Liver (tissue), 7 donors: ENCODE measurements at regions not wholly inside any gene's neighbourhood (a gene's known extent, or its start where the extent isn't known, plus 50 kb on each side); places are given as distances from the start of the nearest gene placed in this dataset.

ENCODE experiments used
- DNase-seq: peaks from one replicate; pipeline ENCODE4 v3.0.0-alpha.2; 2017; ENCODE audit warnings: low spot score
- H3K27ac ChIP-seq, 2 donors: one replicate each; pipeline ENCODE4 v1.7.0; 2013; ENCODE audit warnings: inconsistent platforms in 2 of 2, low read length in 2 of 2, control low read depth in 1 of 2, low read depth in 1 of 2, mild to moderate bottlenecking in 1 of 2
- H3K27me3 ChIP-seq, 4 donors: one replicate each; pipeline versions ENCODE4 v1.6.1 to v1.7.0; 2013; ENCODE audit warnings: low read length in 3 of 4, inconsistent platforms in 1 of 4, mild to moderate bottlenecking in 1 of 4, moderate library complexity in 1 of 4; ENCODE audit not compliant: control insufficient read depth in 4 of 4, insufficient read depth in 4 of 4
- H3K36me3 ChIP-seq, 4 donors: one replicate each; pipeline versions ENCODE4 v1.6.1 to v1.7.0; 2013; ENCODE audit warnings: low read length in 3 of 4, mild to moderate bottlenecking in 3 of 4, low read depth in 1 of 4, moderate library complexity in 1 of 4; ENCODE audit not compliant: control insufficient read depth in 4 of 4, insufficient read depth in 3 of 4
- H3K4me1 ChIP-seq, 4 donors: one replicate each; pipeline versions ENCODE4 v1.6.1 to v1.7.0; 2013; ENCODE audit warnings: low read length in 3 of 4, mild to moderate bottlenecking in 3 of 4, moderate library complexity in 1 of 4; ENCODE audit not compliant: control insufficient read depth in 4 of 4, insufficient read depth in 4 of 4
- H3K4me3 ChIP-seq, 3 donors: one replicate each; pipeline versions ENCODE4 v1.6.1 to v1.7.0; 2013; ENCODE audit warnings: low read length in 3 of 3, control low read depth in 1 of 3, low read depth in 1 of 3, mild to moderate bottlenecking in 1 of 3
- H3K9ac ChIP-seq, 2 donors: one replicate each; pipeline ENCODE4 v1.7.0; 2013; ENCODE audit warnings: low read length in 2 of 2, mild to moderate bottlenecking in 2 of 2, moderate library complexity in 2 of 2, control low read depth in 1 of 2, low read depth in 1 of 2
- H3K9me3 ChIP-seq, 4 donors: one replicate each; pipeline versions ENCODE4 v1.6.1 to v1.7.0; 2013; ENCODE audit warnings: low read length in 3 of 4; ENCODE audit not compliant: control insufficient read depth in 4 of 4
- EGR1 ChIP-seq, 2 donors: IDR thresholded peaks; 2 replicates each; pipeline ENCODE4 v1.6.1; 2016 to 2018; ENCODE audit warnings: antibody characterized with exemption in 2 of 2, low read depth in 2 of 2
- FOXA2 ChIP-seq: IDR thresholded peaks from 2 replicates; pipeline ENCODE4 v1.6.1; 2016; ENCODE audit warnings: antibody characterized with exemption
- GABPA ChIP-seq, 2 donors: IDR thresholded peaks in 1 of 2; conservative IDR thresholded peaks in 1 of 2; 2 replicates each; pipeline ENCODE4 v1.6.1; 2016; ENCODE audit warnings: antibody characterized with exemption in 2 of 2, mild to moderate bottlenecking in 1 of 2, moderate library complexity in 1 of 2
- HNF4A ChIP-seq, 2 donors: conservative IDR thresholded peaks; 2 replicates each; pipeline ENCODE4 v1.6.1; 2016; ENCODE audit warnings: antibody characterized with exemption in 2 of 2, mild to moderate bottlenecking in 2 of 2
- HNF4G ChIP-seq: IDR thresholded peaks from 2 replicates; pipeline ENCODE4 v1.6.1; 2016; ENCODE audit warnings: antibody characterized with exemption
- JUND ChIP-seq, 2 donors: IDR thresholded peaks; 2 replicates each; pipeline ENCODE4 v1.6.1; 2016; ENCODE audit warnings: antibody characterized with exemption in 2 of 2
- NR2F2 ChIP-seq: IDR thresholded peaks from 2 replicates; pipeline ENCODE4 v1.6.1; 2016; ENCODE audit warnings: antibody characterized with exemption
- RXRA ChIP-seq, 2 donors: IDR thresholded peaks; 2 replicates each; pipeline ENCODE4 v1.6.1; 2017 to 2018; ENCODE audit warnings: antibody characterized with exemption in 2 of 2, mild to moderate bottlenecking in 1 of 2
- SP1 ChIP-seq: IDR thresholded peaks from 2 replicates; pipeline ENCODE4 v1.6.1; 2018; ENCODE audit warnings: antibody characterized with exemption, mild to moderate bottlenecking
- TAF1 ChIP-seq: conservative IDR thresholded peaks from 2 replicates; pipeline ENCODE4 v1.6.1; 2016; ENCODE audit warnings: antibody characterized with exemption, mild to moderate bottlenecking
- YY1 ChIP-seq: IDR thresholded peaks from 2 replicates; pipeline ENCODE4 v1.6.1; 2016; ENCODE audit warnings: antibody characterized with exemption, mild to moderate bottlenecking
- ZBTB33 ChIP-seq: IDR thresholded peaks from 2 replicates; pipeline ENCODE4 v1.6.1; 2016; ENCODE audit warnings: antibody characterized with exemption
- WGBS: extraction: QIAGEN DNeasy Blood & Tissue Kit; methylation state at CpG from one replicate; pipeline ENCODE4 v1.1.7; 2013; 5-methylcytosine and 5-hydroxymethylcytosine counted together
- TF ChIP-seq, protein P1 (sequence below): IDR thresholded peaks from 2 replicates; pipeline ENCODE4 v1.6.1; 2016; ENCODE audit warnings: antibody characterized with exemption
- donor health status: healthy.
- donor health status: healthy.
- donor health status: healthy.
- donor health status: healthy.

GRCh38 chr3:95911767-95912166 lies 902.6 kb upstream of the EPHA6 start (continued):
- no peak for TF ChIP-seq EGR1 (IDR thresholded peaks at IDR 0.05; ENCODE audit: low read depth in 2 of 2)

DNA sequence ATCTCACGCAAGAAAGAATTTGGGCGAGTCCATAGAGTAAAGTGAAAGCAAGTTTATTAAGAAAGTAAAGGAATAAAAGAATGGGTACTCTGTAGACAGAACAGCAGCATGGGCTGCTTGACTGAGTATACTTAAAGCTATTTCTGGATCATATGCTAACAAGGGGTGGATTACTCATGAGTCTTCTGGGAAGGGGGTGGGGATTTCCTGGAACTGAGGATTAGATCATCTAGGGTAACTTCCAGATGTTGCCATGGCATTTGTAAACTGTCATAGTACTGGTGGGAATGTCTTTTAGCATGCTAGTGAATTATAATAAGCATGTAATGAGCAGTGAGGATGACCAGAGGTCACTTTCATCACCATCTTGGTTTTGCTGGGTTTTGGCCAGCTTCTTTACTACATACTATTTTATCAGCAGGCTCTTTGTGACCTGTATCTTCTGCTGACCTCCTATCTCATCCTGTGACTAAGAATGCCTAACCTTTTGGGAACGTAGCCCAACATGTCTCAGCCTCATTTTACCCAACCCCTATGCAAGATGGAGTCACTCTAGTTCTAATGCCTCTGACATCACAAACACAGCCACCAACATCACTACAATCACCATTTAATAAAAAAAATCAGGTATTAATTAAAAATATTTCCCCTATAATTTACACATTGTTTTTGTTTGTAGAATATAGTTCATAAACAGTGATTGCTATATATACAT lies 890.7 kb upstream of the EPHA6 start:
- DNase-seq: no peak
- H3K36me3 ChIP-seq: no peaks in the 10 kb centered on the region
- no peaks in the 10 kb centered on the region for H3K9me3 ChIP-seq
- WGBS: 64% methylated on average over 3 of the region's 3 CpGs
- no peak overlapping the region for H3K27ac ChIP-seq
- no peaks in the 10 kb centered on the region for H3K27me3 ChIP-seq
- H3K4me3 ChIP-seq: no peak overlapping the region
- no peak overlapping the region for H3K9ac ChIP-seq
- TF ChIP-seq TAF1 (no peak), JUND (IDR thresholded peaks at IDR 0.05) (peak in 1 of 2 donors; percentile 42), ZBTB33 (no peak), FOXA2 (no peak), SP1 (peak; percentile 10)
- no peaks in the 10 kb centered on the region for H3K4me1 ChIP-seq

DNA sequence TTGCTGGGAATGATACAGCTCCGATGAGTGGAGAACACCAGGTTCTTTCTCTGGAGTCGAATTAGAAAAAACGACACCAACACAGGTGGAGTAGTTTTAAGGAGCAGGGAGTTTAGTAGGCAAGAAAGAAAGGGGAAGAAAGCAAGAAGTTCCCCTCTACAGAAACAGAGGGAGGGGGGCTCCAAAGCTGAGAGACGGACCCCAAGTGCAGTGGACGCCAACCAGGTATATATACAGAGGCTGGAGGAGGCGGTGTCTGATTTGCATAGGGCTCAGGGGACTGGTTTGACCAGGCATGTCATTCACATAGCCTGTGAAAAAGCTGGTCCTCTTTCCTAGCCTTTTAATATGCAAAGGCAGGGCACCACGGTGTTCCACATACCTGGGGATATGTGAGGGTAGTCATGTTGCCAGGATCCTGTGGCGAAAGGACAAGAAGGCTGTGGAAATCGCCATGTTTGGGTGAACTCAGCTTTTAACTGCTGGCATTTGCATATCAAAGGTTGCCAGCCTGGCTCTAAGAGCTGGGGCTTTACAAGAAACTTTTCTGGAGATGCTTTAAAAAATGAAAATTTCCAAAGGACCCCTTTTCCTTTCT lies 887.4 kb upstream of the EPHA6 start:
- 56% methylated on average over 9 of the region's 9 CpGs for WGBS
- no peaks in the 10 kb centered on the region for H3K36me3 ChIP-seq

DNA sequence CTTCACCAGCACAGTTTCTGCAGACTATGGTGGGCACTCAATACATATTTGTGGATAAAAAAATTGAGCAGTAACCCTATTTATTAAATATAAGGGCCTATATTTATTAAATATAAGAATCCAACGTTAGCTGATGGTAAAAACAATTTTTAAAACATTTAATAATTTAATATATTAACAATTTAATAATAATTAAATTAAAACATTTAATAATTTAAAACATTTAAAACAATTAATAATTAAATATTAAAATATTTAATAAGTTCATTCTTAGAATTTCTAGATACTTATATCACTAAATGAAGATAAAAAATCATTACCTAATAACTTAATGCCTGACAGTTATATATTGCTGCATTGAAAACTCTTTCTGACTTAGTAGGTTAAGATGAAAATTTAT lies 880.2 kb upstream of the EPHA6 start:
- Histone ChIP-seq H3K9ac (no peak overlapping the region), H3K27ac (no peak overlapping the region), H3K9me3 (no peaks in the 10 kb centered on the region), H3K36me3 (no peaks in the 10 kb centered on the region), H3K4me1 (no peaks in the 10 kb centered on the region), H3K27me3 (no peaks in the 10 kb centered on the region), H3K4me3 (no peak overlapping the region)
- 54% methylated on average over 1 of the region's 1 CpG for WGBS
- DNase-seq: no peak
- TF ChIP-seq RXRA (IDR thresholded peaks at IDR 0.05) (no peak), GABPA (IDR thresholded peaks at IDR 0.05 in 1 of 2, conservative IDR thresholded peaks at IDR 0.05 in 1 of 2) (no peak), ZBTB33 (no peak), NR2F2 (no peak), HNF4A (conservative IDR thresholded peaks at IDR 0.05) (no peak)
- TF ChIP-seq, protein P1, sequence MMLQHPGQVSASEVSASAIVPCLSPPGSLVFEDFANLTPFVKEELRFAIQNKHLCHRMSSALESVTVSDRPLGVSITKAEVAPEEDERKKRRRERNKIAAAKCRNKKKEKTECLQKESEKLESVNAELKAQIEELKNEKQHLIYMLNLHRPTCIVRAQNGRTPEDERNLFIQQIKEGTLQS: no peak

More for the DNA sequence above, 887.4 kb upstream of the EPHA6 start:
- Histone ChIP-seq H3K27ac (no peak overlapping the region), H3K9me3 (no peaks in the 10 kb centered on the region), H3K4me3 (no peak overlapping the region), H3K9ac (no peak overlapping the region), H3K27me3 (no peaks in the 10 kb centered on the region), H3K4me1 (no peaks in the 10 kb centered on the region)
- no peak for DNase-seq
- TF ChIP-seq HNF4G: no peak
- no peak for TF ChIP-seq YY1
- TF ChIP-seq FOXA2: no peak
